Aorta (tissue), 5 donors: ENCODE measurements at regions not wholly inside any gene's neighbourhood (a gene's known extent, or its start where the extent isn't known, plus 50 kb on each side); places are given as distances from the start of the nearest gene placed in this dataset.
A peak's percentile ranks its signal among the peaks of the same experiment; 100 is the strongest.

Experiments used
- ATAC-seq: fragments of 200-7000 bp; cut with Tn5 transposase; one replicate; pipeline ENCODE4 v1.9.1; 2022; ENCODE audit warnings: moderate library complexity; ENCODE audit not compliant: low FRiP score
- DNase-seq, 2 donors: peaks; one replicate each; pipeline ENCODE4 v3.0.0-alpha.2; 2020
- H3K27ac ChIP-seq, 2 donors: one replicate each; pipeline ENCODE4 v1.5.1; 2013; ENCODE audit warnings: low read length in 2 of 2, mild to moderate bottlenecking in 2 of 2, moderate library complexity in 2 of 2, control low read depth in 1 of 2, inconsistent platforms in 1 of 2, low read depth in 1 of 2
- H3K27me3 ChIP-seq, 2 donors: one replicate each; pipeline ENCODE4 v1.6.1; 2013; ENCODE audit warnings: control low read depth in 1 of 2, low read length in 1 of 2, mild to moderate bottlenecking in 1 of 2, moderate library complexity in 1 of 2; ENCODE audit not compliant: insufficient read depth in 2 of 2, control insufficient read depth in 1 of 2
- H3K36me3 ChIP-seq, 2 donors: one replicate each; pipeline ENCODE4 v1.6.1; 2013; ENCODE audit warnings: control low read depth in 1 of 2, low read length in 1 of 2, mild to moderate bottlenecking in 1 of 2; ENCODE audit not compliant: insufficient read depth in 2 of 2, control insufficient read depth in 1 of 2
- H3K4me1 ChIP-seq, 2 donors: one replicate each; pipeline ENCODE4 v1.6.1; 2013; ENCODE audit warnings: low read length in 2 of 2, control low read depth in 1 of 2, mild to moderate bottlenecking in 1 of 2, moderate library complexity in 1 of 2; ENCODE audit not compliant: insufficient read depth in 2 of 2, control insufficient read depth in 1 of 2
- H3K4me3 ChIP-seq, 2 donors: one replicate each; pipeline ENCODE4 v1.5.1; 2013; ENCODE audit warnings: low read length in 2 of 2, control low read depth in 1 of 2, mild to moderate bottlenecking in 1 of 2
- H3K9me3 ChIP-seq: one replicate; pipeline ENCODE4 v1.6.1; 2013; ENCODE audit warnings: mild to moderate bottlenecking, low read length; ENCODE audit not compliant: control insufficient read depth
- whole genome bisulfite sequencing, 2 donors: extraction: QIAGEN DNeasy Blood & Tissue Kit; methylation state at CpG; one replicate each; pipeline ENCODE4 v1.1.7; 2013; 5-methylcytosine and 5-hydroxymethylcytosine counted together
- intact Hi-C, 2 donors: fragments of 100-400 bp; cut with DNase I; formaldehyde crosslinking; loops; one replicate each; pipeline versions ENCODE4 v1.14.2 to v1.15.0; 2022
- donor health status: healthy with polysubstance abuse.
- donor health status: Bipolar disorder and iron deficiency.
- donor health status: DM: no; HTN: no; CAD: no.
- donor health status: DM: no; HTN: no; CAD: no.
- donor health status: DM: yes; HTN: yes; CAD: no.

DNA sequence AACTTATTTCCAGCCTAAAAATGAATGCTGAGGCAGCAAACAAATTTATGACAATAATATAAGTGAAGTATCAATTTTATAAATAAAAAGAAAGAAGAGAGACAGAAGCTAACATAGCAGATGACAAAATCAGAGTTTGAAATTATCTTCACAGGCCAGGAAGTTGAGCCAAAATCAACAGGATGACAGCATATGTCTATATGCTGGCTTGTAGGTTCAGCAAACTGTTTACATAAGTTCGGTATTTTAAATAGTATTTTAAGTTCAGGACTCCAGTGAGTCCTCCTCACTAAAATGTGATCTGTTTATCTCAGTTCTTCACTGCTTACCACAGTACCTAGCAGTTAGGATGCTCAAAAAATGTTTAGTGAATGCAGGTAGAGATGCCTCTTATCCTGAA is 359.6 kb upstream of the SMC2 start:
- intact Hi-C loops: no loop called here
- H3K4me1 ChIP-seq: no peaks in the 10 kb centered on the region
- no peak overlapping the region for H3K27ac ChIP-seq
- no peaks in the 10 kb centered on the region for H3K9me3 ChIP-seq
- 22 to 34% methylated on average over 1 of the region's 1 CpG for WGBS, 2 donors
- H3K36me3 ChIP-seq: no peaks in the 10 kb centered on the region
- ATAC-seq (no peak), DNase-seq (no peak)
- H3K27me3 ChIP-seq: no peaks in the 10 kb centered on the region
- H3K4me3 ChIP-seq: no peak overlapping the region

DNA sequence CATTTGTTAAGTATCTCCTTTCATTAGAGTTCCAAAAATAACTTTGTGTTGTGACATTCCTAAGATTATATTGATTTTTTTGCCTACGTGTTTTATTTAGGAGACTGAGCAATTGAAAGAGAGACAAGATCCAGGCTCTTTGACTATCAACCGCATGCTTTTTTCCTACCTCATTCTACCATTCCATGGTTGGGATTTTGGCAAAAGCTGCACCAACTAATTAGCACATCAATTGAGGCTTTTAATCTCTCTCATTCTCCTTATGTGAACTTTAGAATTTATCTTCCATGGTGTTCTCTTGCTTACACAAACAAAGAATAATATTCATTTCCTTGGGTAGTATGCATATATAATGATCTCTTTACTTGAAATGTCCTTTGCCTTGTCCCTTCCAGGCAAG is 338.7 kb upstream of the SMC2 start:
- WGBS, 2 donors: 53 to 57% methylated on average over 2 of the region's 2 CpGs
- no peak for ATAC-seq
- no peaks in the 10 kb centered on the region for H3K36me3 ChIP-seq
- no peaks in the 10 kb centered on the region for H3K9me3 ChIP-seq
- intact Hi-C loops: no loop called here
- H3K4me1 ChIP-seq: no peaks in the 10 kb centered on the region
- DNase-seq: no peak
- H3K27ac ChIP-seq: no peak overlapping the region
- no peaks in the 10 kb centered on the region for H3K27me3 ChIP-seq
- H3K4me3 ChIP-seq: no peak overlapping the region

DNA sequence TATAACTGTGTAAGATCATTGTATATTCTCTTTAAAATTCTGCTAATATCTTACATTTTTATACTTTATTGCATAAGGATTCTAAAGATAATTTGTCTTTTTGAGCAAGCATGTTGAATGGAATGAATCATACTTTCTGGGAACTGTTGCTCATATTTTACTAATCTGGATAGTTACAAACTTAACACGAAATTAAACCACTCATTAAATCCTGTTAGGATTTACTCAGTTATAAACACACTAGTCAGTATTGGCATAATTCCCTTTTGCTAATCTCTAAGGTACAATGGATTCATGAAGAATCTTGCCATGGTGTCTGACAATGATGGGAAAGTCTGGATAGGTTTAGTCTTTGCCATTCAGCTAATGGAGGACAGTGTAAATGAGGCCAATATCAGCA is 338.1 kb upstream of the SMC2 start:
- Histone ChIP-seq H3K4me1 (no peaks in the 10 kb centered on the region), H3K27ac (no peak overlapping the region), H3K27me3 (no peaks in the 10 kb centered on the region), H3K9me3 (no peaks in the 10 kb centered on the region), H3K4me3 (no peak overlapping the region), H3K36me3 (no peaks in the 10 kb centered on the region)
- WGBS, 2 donors: 13 to 21% methylated on average over 1 of the region's 1 CpG
- DNase-seq: no peak
- ATAC-seq: no peak
- intact Hi-C loops: no loop called here

DNA sequence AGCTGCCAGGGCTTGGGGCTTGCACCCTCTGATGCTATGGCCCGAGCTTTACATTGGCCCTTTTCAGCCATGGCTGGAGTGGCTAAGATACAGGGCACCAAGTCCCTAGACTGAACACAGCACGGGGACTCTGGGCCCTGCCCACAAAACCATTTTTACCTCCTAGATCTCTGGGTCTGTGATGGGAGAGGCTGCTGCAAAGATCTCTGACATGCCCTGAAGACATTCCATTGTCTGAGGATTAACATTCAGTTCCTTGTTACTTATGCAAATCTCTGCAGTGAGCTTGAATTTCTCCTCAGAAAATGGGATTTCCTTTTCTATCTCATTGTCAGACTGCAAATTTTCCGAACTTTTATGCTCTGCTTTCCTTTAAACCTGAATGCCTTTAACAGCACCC is 337.0 kb upstream of the SMC2 start:
- no peak for ATAC-seq
- 81 to 84% methylated on average over 3 of the region's 3 CpGs for WGBS, 2 donors
- no peak overlapping the region for H3K4me3 ChIP-seq
- peak in 1 of 2 donors; percentile 24 for DNase-seq
- H3K36me3 ChIP-seq: no peaks in the 10 kb centered on the region
- no peaks in the 10 kb centered on the region for H3K9me3 ChIP-seq
- intact Hi-C loops: no loop called here
- no peaks in the 10 kb centered on the region for H3K4me1 ChIP-seq
- no peaks in the 10 kb centered on the region for H3K27me3 ChIP-seq
- no peak overlapping the region for H3K27ac ChIP-seq

DNA sequence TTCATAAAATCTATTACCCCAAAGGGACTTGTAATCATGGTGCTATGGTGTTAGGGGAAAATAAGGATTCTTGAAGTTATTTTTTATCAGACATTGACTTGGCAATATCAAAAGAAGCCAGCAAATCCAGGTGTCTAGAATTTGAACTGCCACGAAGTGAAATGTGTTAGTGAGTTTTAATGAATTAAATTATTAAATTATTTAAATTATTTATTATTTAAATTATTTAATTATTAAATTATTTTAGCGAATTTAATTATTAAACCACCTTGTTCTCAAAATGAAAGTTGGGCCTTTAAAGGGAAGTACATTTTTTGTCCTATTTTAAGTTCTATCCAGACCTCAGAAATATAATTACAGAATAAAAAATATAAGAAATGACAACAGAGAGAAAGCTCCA is 332.6 kb upstream of the SMC2 start:
- no peak for DNase-seq
- Histone ChIP-seq H3K36me3 (no peaks in the 10 kb centered on the region), H3K27ac (no peak overlapping the region), H3K4me3 (no peak overlapping the region), H3K27me3 (no peaks in the 10 kb centered on the region), H3K4me1 (no peaks in the 10 kb centered on the region), H3K9me3 (no peaks in the 10 kb centered on the region)
- ATAC-seq: no peak
- WGBS, 2 donors: 76 to 79% methylated on average over 2 of the region's 2 CpGs
- intact Hi-C loops: no loop called here

DNA sequence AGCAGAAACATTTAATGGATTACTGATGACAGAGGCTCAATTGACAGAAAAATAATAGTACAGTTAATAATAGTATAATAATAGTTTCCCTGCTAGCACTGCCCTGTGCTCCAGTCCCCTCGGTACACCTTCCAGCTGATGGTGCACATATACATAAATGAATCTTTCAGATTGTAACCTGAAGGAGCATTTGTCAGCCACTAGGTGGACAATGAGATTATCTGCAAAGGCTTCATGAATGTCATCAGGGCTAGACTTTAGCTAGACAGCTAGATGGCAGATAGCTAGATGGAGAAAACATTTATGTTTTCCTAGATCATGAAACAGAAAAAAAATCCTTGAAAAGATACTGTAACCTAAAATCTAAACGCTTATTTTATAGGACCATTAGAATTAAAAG is 304.4 kb upstream of the SMC2 start:
- intact Hi-C loops: no loop called here
- no peak overlapping the region for H3K4me3 ChIP-seq
- no peaks in the 10 kb centered on the region for H3K9me3 ChIP-seq
- no peak for DNase-seq
- no peak for ATAC-seq
- no peaks in the 10 kb centered on the region for H3K4me1 ChIP-seq
- no peak overlapping the region for H3K27ac ChIP-seq
- no peaks in the 10 kb centered on the region for H3K36me3 ChIP-seq
- H3K27me3 ChIP-seq: no peaks in the 10 kb centered on the region
- WGBS, 2 donors: 85 to 87% methylated on average over 2 of the region's 2 CpGs

DNA sequence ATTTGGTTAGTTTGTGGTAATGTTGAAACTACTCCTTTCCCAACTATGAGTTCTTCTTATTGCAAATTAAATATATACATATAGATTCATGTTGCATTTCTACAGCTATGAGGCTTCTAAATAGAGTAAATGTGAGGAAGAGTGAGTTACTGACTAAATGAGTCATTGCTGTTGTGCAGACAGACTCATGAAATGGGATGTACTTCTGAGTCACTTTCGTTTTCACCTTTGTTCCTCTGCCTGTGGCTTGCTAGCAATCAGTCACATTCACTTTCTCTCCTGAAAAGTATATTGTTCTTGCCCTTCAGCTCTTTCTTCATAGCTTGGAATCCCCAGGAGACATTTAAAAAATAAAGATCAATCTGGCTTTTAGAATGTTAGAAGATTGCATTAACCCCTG is 295.5 kb upstream of the SMC2 start:
- ATAC-seq (no peak), DNase-seq (no peak)
- Histone ChIP-seq H3K9me3 (no peaks in the 10 kb centered on the region), H3K4me1 (no peaks in the 10 kb centered on the region), H3K27me3 (no peaks in the 10 kb centered on the region), H3K4me3 (no peak overlapping the region), H3K27ac (no peak overlapping the region), H3K36me3 (no peaks in the 10 kb centered on the region)
- intact Hi-C loops: no loop called here
- WGBS, 2 donors: 43 to 62% methylated on average over 1 of the region's 1 CpG

DNA sequence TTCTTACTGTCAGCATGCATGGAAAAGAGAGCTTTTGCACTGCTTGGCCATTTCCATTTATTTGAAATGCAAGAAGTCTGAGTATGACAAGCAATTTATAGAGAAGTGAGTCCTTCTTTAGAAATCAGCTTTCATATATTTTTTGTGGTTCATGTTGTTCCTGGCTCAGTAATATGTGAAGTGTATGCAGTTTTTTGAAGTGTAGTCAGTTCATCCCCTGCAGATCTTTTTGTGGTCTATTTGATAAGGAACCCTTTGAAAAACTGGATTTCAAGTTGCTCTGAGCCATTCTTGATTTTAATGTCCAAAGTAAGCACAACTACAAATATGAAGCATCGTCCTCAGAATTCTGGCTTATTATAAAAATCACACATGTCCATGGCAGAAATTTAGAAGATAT is 294.1 kb upstream of the SMC2 start:
- ATAC-seq (no peak), DNase-seq (no peak)
- H3K27ac ChIP-seq: no peak overlapping the region
- no peaks in the 10 kb centered on the region for H3K36me3 ChIP-seq
- H3K9me3 ChIP-seq: no peaks in the 10 kb centered on the region
- WGBS, 2 donors: 37 to 42% methylated on average over 1 of the region's 1 CpG
- intact Hi-C loops: no loop called here
- H3K27me3 ChIP-seq: no peaks in the 10 kb centered on the region
- H3K4me1 ChIP-seq: no peaks in the 10 kb centered on the region
- H3K4me3 ChIP-seq: no peak overlapping the region

DNA sequence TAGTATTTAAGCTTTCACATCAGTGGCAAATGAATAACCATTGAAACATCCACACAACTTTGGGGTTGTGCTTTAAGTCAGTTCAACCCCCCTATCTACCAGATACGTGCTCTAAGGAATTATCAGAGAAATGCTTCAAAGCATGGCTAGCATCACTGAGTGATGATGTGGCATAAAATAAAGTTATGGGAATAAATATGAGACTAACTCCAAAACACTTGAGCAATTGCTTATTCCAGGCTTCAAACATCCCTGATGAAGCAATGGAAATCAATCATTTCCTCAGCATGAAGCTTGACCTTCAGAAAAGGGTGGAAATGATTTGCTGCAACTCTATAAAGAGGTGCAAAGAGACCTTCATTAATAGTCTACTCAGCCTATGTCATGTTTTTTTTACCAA is 292.0 kb upstream of the SMC2 start:
- 75 to 85% methylated on average over 1 of the region's 1 CpG for WGBS, 2 donors

More for the DNA sequence above, 292.0 kb upstream of the SMC2 start:
- intact Hi-C loops: no loop called here
- no peaks in the 10 kb centered on the region for H3K36me3 ChIP-seq
- DNase-seq: no peak
- no peak for ATAC-seq
- no peaks in the 10 kb centered on the region for H3K4me1 ChIP-seq
- no peak overlapping the region for H3K27ac ChIP-seq
- no peak overlapping the region for H3K4me3 ChIP-seq
- no peaks in the 10 kb centered on the region for H3K27me3 ChIP-seq
- no peaks in the 10 kb centered on the region for H3K9me3 ChIP-seq
